ENCODE measurements at regions not wholly inside any gene's neighbourhood (a gene's known extent, or its start where the extent isn't known, plus 50 kb on each side); places are given as distances from the start of the nearest gene placed in this dataset.

DNA sequence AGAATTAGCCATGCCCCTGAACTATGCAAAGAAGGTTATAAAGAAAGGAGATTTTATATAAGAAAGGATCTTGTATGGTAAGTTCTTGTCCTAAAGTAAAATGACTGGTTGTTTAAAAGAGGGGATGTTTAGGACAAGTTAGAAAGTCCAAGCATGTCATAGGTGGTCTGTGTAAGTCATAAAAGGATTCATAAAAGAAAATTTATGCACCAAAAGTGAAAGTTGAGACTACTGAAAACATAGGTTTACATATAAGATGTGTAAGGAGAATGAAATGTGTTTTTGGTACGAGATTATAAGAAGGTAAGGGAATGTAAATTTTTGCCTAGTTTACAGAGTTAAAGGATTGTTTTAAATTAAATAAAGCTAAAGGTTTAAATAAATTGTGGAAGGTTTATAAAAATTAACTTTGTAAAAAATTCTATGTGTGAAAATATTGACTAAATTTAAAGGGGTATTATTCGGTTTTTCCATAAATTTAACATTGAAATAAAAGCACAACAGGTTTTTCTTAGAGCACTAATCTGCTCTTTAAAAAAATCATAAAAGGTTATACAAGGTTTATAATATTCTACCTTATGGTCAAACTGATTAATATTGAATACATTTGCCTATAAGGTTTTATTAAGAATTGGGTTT is 93.6 kb upstream of the UST start:
- DNase-seq: peak; percentile 9

DNA sequence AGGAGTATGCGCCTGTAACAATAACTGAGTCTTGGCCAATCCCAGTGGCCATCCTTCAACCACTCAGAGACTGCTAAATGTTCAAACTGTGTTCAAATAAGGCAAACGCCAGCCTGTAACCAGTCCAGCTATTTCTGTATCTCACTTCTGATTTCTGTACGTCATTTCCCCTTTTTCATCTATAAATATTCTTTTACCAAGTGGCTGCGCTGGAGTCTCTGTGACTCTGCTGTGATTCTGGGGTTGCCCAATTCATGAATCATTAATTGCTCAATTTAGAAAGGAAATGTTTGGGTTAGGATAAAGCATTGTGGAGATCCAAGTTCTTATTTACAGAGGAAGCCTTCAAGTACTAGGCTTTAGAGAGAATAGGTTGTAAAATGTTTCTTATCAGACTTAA is 89.8 kb upstream of the UST start:
- DNase-seq: peak; percentile 28

- no peak for DNase-seq
Measured at GRCh38 chr6:148658681-148659430, 88.0 kb upstream of the UST start.

- no peak for DNase-seq
Measured at GRCh38 chr6:148667395-148667794, 79.4 kb upstream of the UST start.

- DNase-seq: no peak
Measured at GRCh38 chr6:148671085-148671484, 75.7 kb upstream of the UST start.

- DNase-seq: no peak
Measured at GRCh38 chr6:148671952-148672351, 74.9 kb upstream of the UST start.

DNA sequence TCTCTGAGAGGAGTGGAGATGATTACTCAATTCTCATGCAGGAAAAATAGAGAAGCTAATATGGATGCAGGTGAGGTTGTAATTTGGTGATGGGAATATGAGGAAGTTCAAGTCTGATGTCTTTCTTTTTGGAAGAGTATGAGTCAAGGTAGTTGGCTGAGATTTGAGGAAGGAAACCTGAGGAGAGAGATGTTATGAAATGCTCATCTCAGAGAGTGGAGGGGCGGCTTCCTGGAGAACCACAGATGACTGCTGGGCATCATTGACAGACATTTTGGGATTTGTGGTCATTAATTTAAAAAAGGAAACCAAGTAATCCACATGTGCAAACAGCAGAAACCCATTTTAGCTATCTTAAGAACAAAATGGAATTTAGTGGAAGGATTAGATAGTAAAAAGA is 72.5 kb upstream of the UST start:
- no peak for DNase-seq

GRCh38 chr6:148677594-148678476 is 69.0 kb upstream of the UST start:
- DNase-seq: no peak

DNA sequence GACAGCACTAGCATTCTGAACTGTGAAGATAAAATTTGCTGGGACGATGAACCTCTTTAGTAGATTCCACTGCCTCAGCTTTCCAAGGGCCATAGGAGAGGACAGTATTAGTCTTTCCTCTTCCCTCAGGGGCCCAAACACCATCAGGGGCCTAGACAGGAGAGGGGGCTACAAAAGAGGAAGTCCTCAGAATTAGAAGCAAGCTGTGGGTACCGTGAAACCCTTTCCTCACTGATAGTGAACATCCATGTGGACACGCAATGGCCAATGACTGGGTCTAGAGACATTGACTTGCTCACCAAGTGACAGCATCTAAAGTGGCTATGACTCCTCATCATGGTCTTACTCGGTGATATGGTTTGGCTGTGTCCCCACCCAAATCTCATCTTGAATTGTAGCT is 68.1 kb upstream of the UST start:
- DNase-seq: no peak

GRCh38 chr6:148681666-148682065 is 65.2 kb upstream of the UST start:
- DNase-seq: peak; percentile 18

DNA sequence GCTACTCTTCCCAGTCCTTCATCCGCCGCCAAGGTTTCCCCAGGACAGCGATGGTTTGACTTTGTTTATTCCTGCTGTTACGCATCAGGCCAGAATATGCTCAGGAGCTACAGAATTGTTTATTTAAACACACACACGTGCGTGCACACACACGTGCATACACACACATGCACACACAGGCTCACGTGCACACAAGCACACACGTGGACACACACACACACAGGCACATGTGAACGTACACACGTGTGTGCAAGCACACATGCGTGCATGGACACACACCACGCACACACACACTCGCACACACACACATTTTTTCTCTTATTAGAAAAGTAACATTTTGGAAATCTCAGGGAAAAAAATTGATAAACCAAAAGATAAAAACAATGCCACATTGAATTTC is 64.6 kb upstream of the UST start:
- no peak for DNase-seq

DNA sequence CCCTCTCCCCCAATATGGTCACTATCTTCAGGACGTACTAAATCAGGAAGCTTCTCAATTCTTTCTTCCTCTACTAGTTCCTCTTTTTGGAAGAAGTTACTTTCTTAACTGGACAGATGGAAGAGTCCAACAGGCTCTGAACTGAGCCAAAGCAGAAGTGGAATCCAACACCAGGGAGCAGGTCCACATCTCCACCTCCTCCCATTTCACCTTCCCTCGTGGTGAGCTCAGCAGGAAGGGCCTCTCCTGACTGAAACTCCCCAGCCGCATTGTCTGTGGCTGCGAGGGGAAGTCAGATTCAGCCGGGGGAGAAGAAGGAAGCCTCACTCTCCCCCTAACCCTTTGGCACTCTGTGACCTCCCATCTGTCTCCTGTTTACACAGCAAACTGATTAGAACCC is 63.8 kb upstream of the UST start:
- no peak for DNase-seq

- peak; percentile 39 for DNase-seq
Measured at GRCh38 chr6:148689168-148689567, 57.7 kb upstream of the UST start.

DNA sequence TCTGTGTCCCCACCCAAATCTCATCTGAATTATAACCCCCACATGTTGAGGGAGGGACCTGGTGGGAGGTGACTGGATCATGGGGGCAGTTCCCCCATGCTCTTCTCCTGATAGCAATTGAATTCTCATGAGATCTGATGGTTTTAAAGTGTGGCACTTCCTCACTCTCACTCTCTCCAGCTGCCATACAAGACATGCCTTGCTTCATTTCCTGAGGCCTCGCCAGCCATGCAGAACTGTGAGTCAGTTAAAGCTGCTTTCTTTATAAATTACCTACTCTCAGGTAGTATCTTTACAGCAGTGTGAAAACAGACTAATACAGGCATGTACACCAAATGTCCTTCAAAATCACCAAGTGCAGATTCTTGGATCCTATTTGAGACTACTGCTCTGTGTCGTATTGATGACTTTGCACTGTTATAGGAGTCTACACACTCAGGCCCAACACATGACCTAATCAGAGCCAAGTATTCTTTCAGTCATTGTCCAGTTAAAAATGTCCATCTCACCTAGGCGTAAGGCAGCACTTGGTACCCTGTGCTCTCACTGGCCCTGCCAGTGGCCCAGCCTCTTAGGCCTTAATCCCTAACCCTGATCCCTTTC is 52.8 kb upstream of the UST start:
- no peak for DNase-seq

Measured in fibroblast of skin of right quadriceps (primary cell).